ENCODE measurements at regions not wholly inside any gene's neighbourhood (a gene's known extent, or its start where the extent isn't known, plus 50 kb on each side); places are given as distances from the start of the nearest gene placed in this dataset.

GRCh38 chr1:232894436-232894835, 56.0 kb upstream of the NTPCR start:
- Histone ChIP-seq H3K27ac (no peak overlapping the region), H3K4me2 (no peak overlapping the region), H4K20me1 (ENCODE audit: insufficient read depth, poor library complexity, severe bottlenecking) (no peaks in the 10 kb centered on the region), H3K9me3 (ENCODE audit: low read depth) (no peaks in the 10 kb centered on the region), H3K79me2 (no peaks in the 10 kb centered on the region), H3K4me1 (ENCODE audit: insufficient read depth) (no peaks in the 10 kb centered on the region), H3K4me3 (no peak overlapping the region), H3K27me3 (no peaks in the 10 kb centered on the region), H2AFZ (no peak overlapping the region), H3K9me2 (replicated peaks; ENCODE audit: insufficient read depth) (no peaks in the 10 kb centered on the region), H3K36me3 (replicated peaks; ENCODE audit: insufficient read depth, low read depth) (no peaks in the 10 kb centered on the region)
- TF ChIP-seq EZH2 (IDR thresholded peaks at IDR 0.05; ENCODE audit: borderline replicate concordance), result no peak
- 85% methylated on average over 3 of the region's 3 CpGs for WGBS (ENCODE audit: low lambda C conversion rate, missing lambda C conversion rate)
- DNase-seq (ENCODE audit: low spot score), result no peak

GRCh38 chr1:232897949-232898465, 52.4 kb upstream of the NTPCR start:
- no peaks in the 10 kb centered on the region for H3K9me2 ChIP-seq (replicated peaks; ENCODE audit: insufficient read depth)
- H3K9me3 ChIP-seq (ENCODE audit: low read depth), result no peaks in the 10 kb centered on the region
- no peaks in the 10 kb centered on the region for H3K79me2 ChIP-seq
- no peaks in the 10 kb centered on the region for H3K27me3 ChIP-seq
- H3K27ac ChIP-seq, result no peak overlapping the region
- WGBS (ENCODE audit: low lambda C conversion rate, missing lambda C conversion rate), result 97% methylated on average over 7 of the region's 7 CpGs
- peaks cover 11% of the 10 kb centered on the region for H3K4me1 ChIP-seq (ENCODE audit: insufficient read depth)
- H3K4me3 ChIP-seq, result no peak overlapping the region
- H3K36me3 ChIP-seq (replicated peaks; ENCODE audit: insufficient read depth, low read depth), result no peaks in the 10 kb centered on the region
- no peak overlapping the region for H2AFZ ChIP-seq
- no peak for DNase-seq (ENCODE audit: low spot score)
- no peaks in the 10 kb centered on the region for H4K20me1 ChIP-seq (ENCODE audit: insufficient read depth, poor library complexity, severe bottlenecking)
- TF ChIP-seq EZH2phosphoT487 (IDR thresholded peaks at IDR 0.05; ENCODE audit: low read depth, severe bottlenecking, unreplicated experiment), result no peak
- TF ChIP-seq EZH2 (IDR thresholded peaks at IDR 0.05; ENCODE audit: borderline replicate concordance), result no peak
- no peak for TF ChIP-seq CTCF (IDR thresholded peaks at IDR 0.05; ENCODE audit: poor library complexity)
- no peak overlapping the region for H3K4me2 ChIP-seq

- TF ChIP-seq CTCF (IDR thresholded peaks at IDR 0.05; ENCODE audit: poor library complexity), result no peak
- no peak for TF ChIP-seq EZH2phosphoT487 (IDR thresholded peaks at IDR 0.05; ENCODE audit: low read depth, severe bottlenecking, unreplicated experiment)
- no peak for TF ChIP-seq EZH2 (IDR thresholded peaks at IDR 0.05; ENCODE audit: borderline replicate concordance)
These were observed 51.1 kb upstream of the NTPCR start for GRCh38 chr1:232899268-232899667.

GRCh38 chr1:232899839-232900238, 50.6 kb upstream of the NTPCR start:
- H4K20me1 ChIP-seq (ENCODE audit: insufficient read depth, poor library complexity, severe bottlenecking), result no peaks in the 10 kb centered on the region
- H3K79me2 ChIP-seq, result no peaks in the 10 kb centered on the region
- no peaks in the 10 kb centered on the region for H3K27me3 ChIP-seq
- H3K36me3 ChIP-seq (replicated peaks; ENCODE audit: insufficient read depth, low read depth), result no peaks in the 10 kb centered on the region
- no peaks in the 10 kb centered on the region for H3K9me3 ChIP-seq (ENCODE audit: low read depth)
- no peak for TF ChIP-seq CTCF (IDR thresholded peaks at IDR 0.05; ENCODE audit: poor library complexity)
- H3K4me2 ChIP-seq, result no peak overlapping the region
- no peak overlapping the region for H2AFZ ChIP-seq
- H3K4me3 ChIP-seq, result no peak overlapping the region
- H3K4me1 ChIP-seq (ENCODE audit: insufficient read depth), result peaks cover 11% of the 10 kb centered on the region
- H3K27ac ChIP-seq, result no peak overlapping the region
- no peaks in the 10 kb centered on the region for H3K9me2 ChIP-seq (replicated peaks; ENCODE audit: insufficient read depth)
- DNase-seq (ENCODE audit: low spot score), result no peak

More at GRCh38 chr1:232899268-232899667, 51.1 kb upstream of the NTPCR start:
- Histone ChIP-seq H2AFZ (no peak overlapping the region), H3K4me1 (ENCODE audit: insufficient read depth) (peaks cover 11% of the 10 kb centered on the region), H3K36me3 (replicated peaks; ENCODE audit: insufficient read depth, low read depth) (no peaks in the 10 kb centered on the region), H3K9me2 (replicated peaks; ENCODE audit: insufficient read depth) (no peaks in the 10 kb centered on the region), H3K27me3 (no peaks in the 10 kb centered on the region), H3K27ac (no peak overlapping the region), H3K79me2 (no peaks in the 10 kb centered on the region), H3K4me3 (no peak overlapping the region), H3K9me3 (ENCODE audit: low read depth) (no peaks in the 10 kb centered on the region), H4K20me1 (ENCODE audit: insufficient read depth, poor library complexity, severe bottlenecking) (no peaks in the 10 kb centered on the region), H3K4me2 (no peak overlapping the region)
- WGBS (ENCODE audit: low lambda C conversion rate, missing lambda C conversion rate), result 78% methylated on average over 5 of the region's 5 CpGs
- DNase-seq (ENCODE audit: low spot score), result no peak

Data from hepatocyte (in vitro differentiated cells).